ENCODE measurements at regions not wholly inside any gene's neighbourhood (a gene's known extent, or its start where the extent isn't known, plus 50 kb on each side); places are given as distances from the start of the nearest gene placed in this dataset.

DNA sequence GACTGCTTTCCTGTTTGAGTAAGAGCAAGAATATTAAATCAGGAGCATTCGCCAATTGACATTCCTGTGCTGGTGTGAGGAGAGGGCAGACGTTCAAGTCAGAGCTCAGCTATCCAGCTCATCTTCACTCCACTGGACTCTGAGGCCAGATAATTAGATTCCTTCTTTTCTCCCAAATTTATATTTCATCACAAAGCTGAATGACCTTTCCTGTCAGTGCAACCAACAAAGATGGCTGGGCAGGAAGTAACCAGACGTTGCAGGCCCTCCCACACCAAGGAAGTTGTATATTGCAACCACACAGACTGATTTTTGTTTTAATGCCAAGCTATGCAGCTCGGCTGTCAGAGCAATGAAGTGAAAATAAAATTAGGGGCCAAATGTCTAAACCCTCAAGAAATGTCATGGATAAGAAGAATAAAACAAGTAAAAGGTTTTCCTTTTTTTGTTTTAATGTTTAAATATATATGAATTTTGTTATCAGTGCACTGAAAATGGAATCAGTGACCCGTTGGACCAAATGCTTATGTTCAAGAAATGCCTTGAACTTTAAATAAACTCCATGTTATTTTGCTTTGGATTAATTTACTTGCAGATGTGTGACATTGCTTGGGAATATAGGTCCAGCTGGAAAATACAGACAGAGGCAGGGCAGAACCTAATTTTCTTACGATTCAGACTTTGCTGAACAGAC is 578.9 kb upstream of the FAT1 start:
- Mint-ChIP-seq H3K27me3 (no peaks in the 10 kb centered on the region), H3K36me3 (ENCODE audit: low read depth) (no peaks in the 10 kb centered on the region), H3K27ac (no peak overlapping the region), H3K4me1 (ENCODE audit: low read depth) (no peaks in the 10 kb centered on the region), H3K4me3 (no peak overlapping the region), H3K9me3 (peaks cover 16% of the 10 kb centered on the region)

DNA sequence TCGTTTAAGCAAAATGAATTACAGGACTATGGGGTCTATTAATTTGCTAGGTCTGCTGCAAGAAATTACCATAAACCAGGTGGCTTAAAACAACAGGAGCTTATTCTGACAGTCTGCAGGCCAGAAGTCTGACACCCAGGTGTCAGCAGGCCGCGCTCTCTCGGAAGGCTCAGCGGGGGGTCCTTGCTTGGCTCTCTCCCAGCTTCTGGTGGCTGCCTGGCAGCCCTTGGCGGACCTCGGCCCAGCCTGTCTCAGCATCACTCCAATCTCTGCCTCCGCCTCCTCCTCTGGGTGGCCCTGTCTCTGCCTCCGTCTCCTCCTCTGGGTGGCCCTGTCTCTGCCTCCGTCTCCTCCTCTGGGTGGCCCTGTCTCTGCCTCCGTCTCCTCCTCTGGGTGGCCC is 580.5 kb upstream of the FAT1 start:
- H3K27me3 Mint-ChIP-seq: no peaks in the 10 kb centered on the region
- H3K4me1 Mint-ChIP-seq (ENCODE audit: low read depth): no peaks in the 10 kb centered on the region
- H3K36me3 Mint-ChIP-seq (ENCODE audit: low read depth): no peaks in the 10 kb centered on the region
- peaks cover 8% of the 10 kb centered on the region for H3K9me3 Mint-ChIP-seq
- H3K27ac Mint-ChIP-seq: no peak overlapping the region
- H3K4me3 Mint-ChIP-seq: no peak overlapping the region

DNA sequence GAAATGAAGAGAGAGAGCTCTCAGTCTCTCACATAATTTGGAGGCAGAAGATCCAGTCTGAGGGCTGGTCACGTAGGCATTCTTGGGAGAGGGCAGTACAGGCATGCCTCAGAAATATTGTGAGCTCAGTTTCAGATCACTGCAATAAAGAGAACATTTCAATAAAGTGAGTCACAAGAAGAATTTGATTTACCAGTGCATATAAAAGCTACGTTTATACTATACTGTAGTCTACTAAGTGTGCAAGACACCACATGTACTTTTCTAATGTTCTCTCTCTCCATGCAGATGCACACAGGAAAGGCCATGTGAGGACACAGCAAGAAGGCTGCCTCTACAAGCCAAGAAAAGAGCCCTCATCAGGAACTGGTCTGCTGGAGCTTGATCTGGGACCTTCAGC is 583.5 kb upstream of the FAT1 start:
- Mint-ChIP-seq H3K27ac (no peak overlapping the region), H3K4me1 (ENCODE audit: low read depth) (no peaks in the 10 kb centered on the region), H3K27me3 (no peaks in the 10 kb centered on the region), H3K4me3 (no peak overlapping the region), H3K9me3 (peaks cover 4% of the 10 kb centered on the region), H3K36me3 (ENCODE audit: low read depth) (no peaks in the 10 kb centered on the region)

DNA sequence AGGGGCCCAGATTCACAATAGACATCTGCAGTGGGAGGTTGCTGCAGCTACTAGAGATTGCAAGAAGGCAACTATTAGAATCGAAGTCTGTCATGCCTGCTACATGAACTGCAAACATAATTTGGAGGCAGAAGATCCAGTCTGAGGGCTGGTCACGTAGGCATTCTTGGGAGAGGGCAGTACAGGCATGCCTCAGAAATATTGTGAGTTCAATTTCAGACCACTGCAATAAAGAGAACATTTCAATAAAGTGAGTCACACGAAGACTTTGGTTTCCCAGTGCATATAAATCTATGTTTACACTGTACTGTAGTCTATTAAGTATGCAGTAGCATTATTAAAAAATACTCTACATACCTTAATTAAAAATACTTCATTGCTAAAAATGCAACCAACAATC is 585.8 kb upstream of the FAT1 start:
- Mint-ChIP-seq H3K9me3 (peaks cover 4% of the 10 kb centered on the region), H3K4me3 (no peak overlapping the region), H3K4me1 (ENCODE audit: low read depth) (no peaks in the 10 kb centered on the region), H3K27ac (no peak overlapping the region), H3K36me3 (ENCODE audit: low read depth) (no peaks in the 10 kb centered on the region), H3K27me3 (no peaks in the 10 kb centered on the region)

DNA sequence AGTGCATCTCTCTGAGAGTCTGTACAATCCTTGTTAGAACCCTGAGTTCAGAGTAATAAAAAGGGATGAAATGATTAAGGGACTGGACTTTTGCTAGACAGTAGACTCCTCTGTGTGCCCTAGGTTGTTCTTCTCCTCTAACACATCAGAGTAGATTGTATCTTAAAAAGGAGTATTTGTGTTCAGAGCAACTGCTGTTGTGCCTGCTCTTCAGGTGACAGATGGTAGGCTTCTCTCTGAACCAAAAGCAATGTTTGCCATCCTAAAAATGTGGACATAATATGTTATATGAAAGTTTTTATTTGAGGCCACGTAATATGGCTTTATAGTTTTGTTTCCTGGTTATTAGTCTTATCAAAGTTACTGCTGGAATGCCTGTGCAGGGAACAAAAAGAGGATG is 588.6 kb upstream of the FAT1 start:
- no peaks in the 10 kb centered on the region for H3K27me3 Mint-ChIP-seq
- H3K36me3 Mint-ChIP-seq (ENCODE audit: low read depth): no peaks in the 10 kb centered on the region
- H3K27ac Mint-ChIP-seq: no peak overlapping the region
- no peak overlapping the region for H3K4me3 Mint-ChIP-seq
- no peaks in the 10 kb centered on the region for H3K4me1 Mint-ChIP-seq (ENCODE audit: low read depth)
- peaks cover 4% of the 10 kb centered on the region for H3K9me3 Mint-ChIP-seq

DNA sequence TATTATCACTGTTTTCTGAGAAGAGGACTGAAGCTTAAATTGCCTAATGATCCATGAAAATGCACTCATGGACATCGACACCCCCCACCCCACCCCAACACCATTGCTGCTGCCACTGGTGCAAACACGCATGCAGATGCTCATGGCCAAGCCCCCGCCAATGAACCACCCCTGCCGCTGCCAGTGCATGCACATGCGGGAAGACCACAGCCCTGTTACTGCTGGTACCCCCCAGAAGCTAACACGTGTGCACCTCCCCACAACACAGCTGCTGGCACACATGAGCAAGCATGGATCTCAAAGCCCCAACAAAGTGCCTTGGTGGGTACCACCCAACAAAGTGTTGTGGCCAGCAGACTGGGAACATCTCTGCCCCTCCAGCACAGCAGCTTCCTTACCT is 594.1 kb upstream of the FAT1 start:
- Mint-ChIP-seq H3K27me3 (no peaks in the 10 kb centered on the region), H3K4me3 (no peak overlapping the region), H3K36me3 (ENCODE audit: low read depth) (no peaks in the 10 kb centered on the region), H3K27ac (no peak overlapping the region), H3K9me3 (peaks cover 15% of the 10 kb centered on the region), H3K4me1 (ENCODE audit: low read depth) (no peaks in the 10 kb centered on the region)

DNA sequence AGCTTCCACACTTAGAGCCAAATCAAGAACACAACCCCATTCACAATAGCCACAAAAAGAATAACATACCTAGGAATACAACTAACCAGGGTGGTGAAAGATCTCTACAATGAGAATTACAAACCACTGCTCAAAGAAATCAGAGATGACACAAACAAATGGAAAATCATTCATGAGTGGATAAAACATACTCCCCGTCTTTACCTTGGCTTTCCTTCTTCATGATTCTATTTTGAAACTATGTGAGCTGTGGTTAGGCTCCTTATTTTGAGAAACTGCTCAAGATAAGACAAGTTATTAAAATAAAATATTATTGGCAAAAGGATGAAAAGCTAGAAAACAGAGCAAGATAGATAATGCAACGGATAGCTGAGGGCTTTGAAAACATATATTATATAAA is 598.1 kb upstream of the FAT1 start:
- Mint-ChIP-seq H3K27ac (peak overlapping the region; percentile 1), H3K4me1 (ENCODE audit: low read depth) (no peaks in the 10 kb centered on the region), H3K36me3 (ENCODE audit: low read depth) (no peaks in the 10 kb centered on the region), H3K4me3 (no peak overlapping the region), H3K9me3 (peaks cover 12% of the 10 kb centered on the region), H3K27me3 (no peaks in the 10 kb centered on the region)

DNA sequence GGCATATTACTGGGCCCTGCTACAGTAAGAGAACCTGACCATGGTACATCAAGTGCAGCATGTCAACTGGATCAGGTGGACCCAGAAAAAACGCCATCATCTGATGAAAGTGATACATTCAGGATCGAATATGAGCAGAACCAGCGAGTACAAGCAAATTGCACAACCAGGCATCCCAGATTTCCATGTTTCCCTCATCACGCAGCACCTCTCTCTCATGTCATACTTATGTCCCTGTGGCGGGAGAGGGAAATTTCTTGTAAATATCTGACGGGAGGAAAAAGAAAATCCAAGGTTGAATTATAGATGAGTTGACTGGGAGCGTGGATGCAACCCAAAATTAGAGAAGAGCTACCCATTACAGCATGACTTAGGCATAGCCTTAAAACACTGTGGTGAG is 608.5 kb upstream of the FAT1 start:
- Mint-ChIP-seq H3K36me3 (ENCODE audit: low read depth) (no peaks in the 10 kb centered on the region), H3K27ac (no peak overlapping the region), H3K27me3 (no peaks in the 10 kb centered on the region), H3K9me3 (peaks cover 10% of the 10 kb centered on the region), H3K4me1 (ENCODE audit: low read depth) (no peaks in the 10 kb centered on the region), H3K4me3 (no peak overlapping the region)

DNA sequence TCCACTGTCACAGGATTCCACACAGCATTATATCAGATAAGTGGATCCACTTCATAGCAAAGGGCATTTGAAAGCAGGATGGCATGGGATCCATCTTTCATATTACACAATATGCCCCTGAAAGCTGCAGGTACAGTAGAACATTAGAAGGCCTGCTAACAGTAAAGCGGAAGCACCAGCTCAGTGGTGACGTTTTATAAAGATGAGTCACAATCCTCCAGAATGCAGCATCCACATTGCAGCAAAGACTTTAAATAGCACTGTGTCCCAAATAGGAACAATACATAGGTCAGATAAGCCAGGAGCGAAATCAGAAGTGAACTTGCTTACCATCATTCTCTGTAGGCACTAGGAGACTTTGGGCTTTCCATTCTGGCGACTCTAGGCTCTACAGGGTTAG is 609.5 kb upstream of the FAT1 start:
- Mint-ChIP-seq H3K4me3 (no peak overlapping the region), H3K4me1 (ENCODE audit: low read depth) (no peaks in the 10 kb centered on the region), H3K36me3 (ENCODE audit: low read depth) (no peaks in the 10 kb centered on the region), H3K27me3 (no peaks in the 10 kb centered on the region), H3K9me3 (peaks cover 10% of the 10 kb centered on the region), H3K27ac (no peak overlapping the region)

DNA sequence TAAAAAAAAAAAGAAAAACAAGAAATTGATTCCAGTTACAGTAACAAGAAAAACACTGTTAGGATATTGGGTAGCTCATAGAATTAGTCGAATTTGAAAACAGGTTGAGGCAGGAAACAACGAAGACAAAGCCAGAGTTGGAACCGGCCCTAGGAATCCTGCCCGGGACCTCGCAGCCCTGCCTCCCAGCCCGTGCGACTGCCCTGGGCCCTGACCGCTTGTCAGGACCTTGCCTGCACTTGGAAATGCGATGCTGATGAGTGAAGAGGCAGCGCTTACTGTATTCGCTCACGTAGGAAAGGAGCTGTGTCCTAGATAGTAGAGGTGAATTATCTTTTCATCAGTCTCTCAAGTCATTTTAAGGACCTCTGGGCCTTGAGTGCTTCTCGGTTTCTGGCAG is 611.7 kb upstream of the FAT1 start:
- H3K27ac Mint-ChIP-seq: no peak overlapping the region
- H3K4me3 Mint-ChIP-seq: no peak overlapping the region
- H3K4me1 Mint-ChIP-seq (ENCODE audit: low read depth): no peaks in the 10 kb centered on the region
- no peaks in the 10 kb centered on the region for H3K36me3 Mint-ChIP-seq (ENCODE audit: low read depth)
- H3K9me3 Mint-ChIP-seq: peaks cover 13% of the 10 kb centered on the region
- H3K27me3 Mint-ChIP-seq: no peaks in the 10 kb centered on the region

DNA sequence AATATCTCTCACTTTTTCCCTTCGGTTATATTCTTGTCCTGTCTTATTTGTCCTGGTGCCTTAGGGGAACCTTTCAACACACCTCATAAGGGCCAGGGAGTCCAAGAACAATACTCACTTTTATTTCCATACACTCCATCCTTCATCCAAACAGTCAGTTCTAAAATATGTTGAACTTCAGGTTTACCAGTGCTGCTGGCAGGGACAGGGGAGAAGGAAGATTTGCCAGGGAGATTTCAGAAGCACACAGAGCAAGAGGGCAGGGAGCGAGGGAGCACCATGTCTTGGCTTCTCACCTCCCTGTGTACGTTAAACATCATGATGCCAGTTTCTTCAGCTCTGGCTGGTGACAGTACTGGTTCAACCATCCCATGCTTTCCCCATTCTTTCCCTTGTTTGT is 631.1 kb upstream of the FAT1 start:
- Mint-ChIP-seq H3K4me1 (ENCODE audit: low read depth) (no peaks in the 10 kb centered on the region), H3K27me3 (no peaks in the 10 kb centered on the region)

DNA sequence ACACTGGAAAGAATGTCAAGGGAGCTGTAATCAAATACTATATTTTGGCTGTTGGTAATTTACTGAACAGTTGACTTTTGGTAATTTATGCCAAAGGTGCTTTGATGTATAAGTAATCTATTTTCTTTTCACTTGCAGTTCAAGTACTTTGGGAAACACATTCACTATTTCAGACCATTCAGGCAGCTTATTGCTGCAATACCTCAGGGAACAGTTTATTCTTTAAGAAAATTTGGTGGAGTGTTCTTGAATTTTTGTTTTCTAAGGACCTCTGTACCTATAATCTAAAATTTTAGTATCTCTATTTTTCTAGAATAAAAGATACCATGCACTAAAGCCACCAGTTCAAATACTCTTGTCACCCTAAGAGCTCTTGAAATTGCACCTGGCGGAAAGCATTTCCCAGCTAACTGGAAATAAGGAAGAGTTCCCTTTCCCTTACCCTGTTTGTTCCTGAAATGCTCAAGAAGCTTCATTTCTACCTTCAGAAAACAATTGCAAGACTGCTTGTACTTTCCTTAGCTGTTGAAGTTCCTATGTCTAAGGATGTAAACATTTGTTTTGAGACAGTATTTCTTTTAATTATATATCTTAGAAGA is 633.5 kb upstream of the FAT1 start:
- H3K36me3 Mint-ChIP-seq (ENCODE audit: low read depth): no peaks in the 10 kb centered on the region

More for the DNA sequence above, 631.1 kb upstream of the FAT1 start:
- no peaks in the 10 kb centered on the region for H3K36me3 Mint-ChIP-seq (ENCODE audit: low read depth)
- H3K4me3 Mint-ChIP-seq: no peak overlapping the region
- H3K9me3 Mint-ChIP-seq: peaks cover 16% of the 10 kb centered on the region
- H3K27ac Mint-ChIP-seq: no peak overlapping the region

DNA sequence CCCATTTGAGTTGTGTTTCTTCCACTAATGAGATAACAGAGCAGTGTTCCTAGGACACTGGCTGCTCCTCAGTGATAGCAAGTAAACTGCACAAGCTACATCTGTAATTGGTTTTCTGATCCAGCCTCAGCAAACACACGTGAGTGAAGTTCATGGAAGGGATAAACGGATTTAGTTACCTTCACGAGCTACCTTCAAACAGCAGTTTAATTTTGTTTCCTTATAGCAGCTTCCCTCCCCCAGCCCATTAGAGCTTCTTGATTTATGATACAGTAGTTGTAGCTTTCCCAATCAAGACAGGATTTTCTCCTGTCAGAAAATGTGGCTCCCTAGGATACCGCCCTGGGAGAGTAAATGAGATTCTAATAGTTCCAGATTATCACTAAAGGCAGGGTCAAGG is 634.2 kb upstream of the FAT1 start:
- Mint-ChIP-seq H3K27me3 (no peaks in the 10 kb centered on the region), H3K4me3 (no peak overlapping the region), H3K9me3 (peaks cover 19% of the 10 kb centered on the region), H3K4me1 (ENCODE audit: low read depth) (no peaks in the 10 kb centered on the region), H3K36me3 (ENCODE audit: low read depth) (no peaks in the 10 kb centered on the region), H3K27ac (no peak overlapping the region)

More for the DNA sequence above, 633.5 kb upstream of the FAT1 start:
- Mint-ChIP-seq H3K4me1 (ENCODE audit: low read depth) (no peaks in the 10 kb centered on the region), H3K4me3 (no peak overlapping the region), H3K27ac (no peak overlapping the region), H3K27me3 (no peaks in the 10 kb centered on the region), H3K9me3 (peaks cover 19% of the 10 kb centered on the region)

DNA sequence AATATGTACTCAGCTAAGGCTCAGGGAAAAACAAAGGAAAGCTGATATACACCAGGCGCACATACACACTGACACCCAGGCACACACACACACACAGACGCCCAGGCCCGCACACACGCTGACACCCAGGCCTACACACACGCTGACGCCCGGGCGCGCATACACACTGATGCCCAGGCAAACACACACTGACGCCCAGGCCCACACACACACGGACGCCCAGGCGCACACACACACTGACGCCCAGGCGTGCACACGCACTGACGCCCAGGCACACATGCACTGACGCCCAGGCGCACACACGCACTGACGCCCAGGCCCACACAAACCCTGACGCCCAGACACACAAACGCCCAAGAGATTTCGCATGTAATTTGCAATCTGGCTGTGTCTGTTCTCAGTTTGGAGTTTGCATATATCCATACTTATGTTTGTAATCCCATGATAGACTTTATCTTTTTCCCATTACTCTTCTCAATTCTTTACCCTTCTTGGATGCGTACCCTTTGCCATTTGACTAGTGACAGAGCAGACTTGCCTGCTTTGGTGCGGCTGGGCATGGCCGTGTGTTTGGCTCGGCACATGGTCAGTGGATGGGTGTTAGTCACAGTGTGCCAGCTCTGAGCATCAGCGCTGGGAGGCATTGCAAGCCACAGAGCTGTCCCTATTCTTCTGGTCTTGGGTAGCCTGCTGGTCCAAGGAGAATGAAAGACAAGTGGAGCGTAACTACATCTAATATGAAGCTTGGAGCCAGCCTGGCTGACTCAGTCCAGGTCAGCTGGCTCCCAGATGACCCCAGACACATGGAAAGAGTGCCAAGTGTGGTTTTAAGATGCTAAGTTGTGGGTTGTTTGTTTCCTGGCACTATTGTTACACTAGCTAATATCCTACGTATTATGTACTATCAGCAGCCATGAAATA is 632.4 kb upstream of the ZFP42 start:
- Mint-ChIP-seq H3K27ac (no peak overlapping the region), H3K36me3 (ENCODE audit: low read depth) (no peaks in the 10 kb centered on the region), H3K4me3 (no peak overlapping the region), H3K4me1 (ENCODE audit: low read depth) (no peaks in the 10 kb centered on the region), H3K27me3 (no peaks in the 10 kb centered on the region), H3K9me3 (peaks cover 11% of the 10 kb centered on the region)

DNA sequence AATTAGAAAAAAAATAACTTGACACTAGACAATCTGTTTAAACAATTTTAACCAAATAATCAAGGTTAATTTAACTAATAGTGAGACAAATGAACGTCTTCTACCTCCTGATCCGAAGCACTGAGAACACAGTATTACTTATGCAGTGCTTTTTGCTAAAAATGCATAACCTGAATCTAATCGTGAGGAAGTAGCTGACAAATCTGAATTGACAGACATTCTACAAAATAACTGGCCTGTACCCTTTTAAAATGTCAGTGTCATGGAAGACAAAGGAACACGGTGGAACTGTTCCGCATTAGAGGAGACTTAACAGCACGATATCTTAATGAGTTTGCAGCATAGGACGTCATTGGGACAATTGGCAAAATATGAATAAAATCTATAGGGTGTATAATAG is 631.2 kb upstream of the ZFP42 start:
- Mint-ChIP-seq H3K36me3 (ENCODE audit: low read depth) (no peaks in the 10 kb centered on the region), H3K4me3 (no peak overlapping the region), H3K9me3 (peaks cover 6% of the 10 kb centered on the region), H3K4me1 (ENCODE audit: low read depth) (no peaks in the 10 kb centered on the region), H3K27me3 (no peaks in the 10 kb centered on the region), H3K27ac (no peak overlapping the region)

Measured in stimulated activated naive CD8-positive, alpha-beta T cell treated with anti-CD3 and anti-CD28 coated beads, Interleukin-15, Interleukin-2, amounts not matched to agents 100 ng/mL and 50 ng/mL, for 24 hours (primary cell).